ENCODE measurements at regions not wholly inside any gene's neighbourhood (a gene's known extent, or its start where the extent isn't known, plus 50 kb on each side); places are given as distances from the start of the nearest gene placed in this dataset.
A peak's percentile ranks its signal among the peaks of the same experiment; 100 is the strongest.

- no peak for DNase-seq (ENCODE audit: low spot score)
Measured at GRCh38 chr6:54991761-54992330, 145.3 kb downstream of the FAM83B start.

DNA sequence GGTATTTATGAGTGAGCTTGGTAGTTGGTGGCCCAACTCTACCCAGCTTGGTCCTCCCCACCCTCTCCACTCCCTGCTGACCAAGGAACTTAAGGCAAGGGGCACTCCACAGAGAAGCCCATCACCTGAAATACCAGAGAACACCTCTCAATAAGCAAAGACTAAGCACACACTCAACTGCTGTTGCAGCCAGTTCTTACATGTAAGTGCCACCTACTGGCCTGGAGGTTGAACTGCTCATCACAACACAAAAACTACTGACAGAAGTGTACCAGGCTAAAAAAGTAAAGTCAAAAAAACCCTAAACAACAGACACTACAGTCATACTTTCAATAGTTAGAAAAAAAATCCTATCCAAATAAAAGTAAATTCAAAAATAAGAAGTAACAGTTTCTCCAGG, 146.2 kb downstream of the FAM83B start:
- no peak for DNase-seq (ENCODE audit: low spot score)

GRCh38 chr6:54993294-54993693, 146.7 kb downstream of the FAM83B start:
- DNase-seq (ENCODE audit: low spot score), result no peak

GRCh38 chr6:54993948-54994347, 147.4 kb downstream of the FAM83B start:
- DNase-seq (ENCODE audit: low spot score), result no peak

GRCh38 chr6:54998576-54998975, 152.0 kb downstream of the FAM83B start:
- no peak for DNase-seq (ENCODE audit: low spot score)

DNA sequence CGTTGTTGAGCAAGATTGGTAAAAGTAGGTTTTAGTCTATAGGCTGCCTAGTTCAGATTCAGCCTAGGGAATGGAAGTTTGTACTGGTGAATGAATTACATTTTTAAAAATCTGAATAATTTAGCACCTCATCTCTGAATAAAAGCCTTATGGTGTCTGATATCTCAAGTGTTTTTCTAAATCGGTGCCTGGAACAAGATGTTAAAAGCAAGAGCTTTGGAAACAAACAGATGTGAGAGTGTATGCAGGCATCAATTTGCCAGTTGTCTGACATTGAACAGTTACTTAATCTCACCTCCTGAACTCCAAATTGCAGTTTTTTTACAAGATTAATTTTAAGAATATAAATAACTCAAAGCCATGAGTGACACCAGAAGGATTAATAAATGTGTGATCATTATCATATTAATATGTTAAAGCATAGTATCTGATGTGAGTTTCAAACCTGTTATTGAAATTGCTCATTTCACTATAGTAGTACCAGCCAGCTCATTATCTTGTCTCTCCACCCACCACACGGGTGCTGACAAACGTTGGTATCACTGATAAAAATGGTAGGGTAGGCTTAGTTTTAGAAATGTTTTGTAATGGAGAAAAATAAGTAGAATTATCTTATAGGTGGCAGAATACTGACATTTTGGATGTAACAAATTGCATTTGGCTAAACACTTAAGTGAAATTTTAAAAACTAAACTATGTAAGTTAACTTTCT, 157.3 kb downstream of the FAM83B start:
- no peak for DNase-seq (ENCODE audit: low spot score)

GRCh38 chr6:55009131-55009530, 162.6 kb downstream of the FAM83B start:
- no peak for DNase-seq (ENCODE audit: low spot score)

- DNase-seq (ENCODE audit: low spot score), result no peak
Measured at GRCh38 chr6:55011034-55011433, 163.3 kb upstream of the HCRTR2 start.

- no peak for DNase-seq (ENCODE audit: low spot score)
Measured at GRCh38 chr6:55012454-55012853, 161.9 kb upstream of the HCRTR2 start.

DNA sequence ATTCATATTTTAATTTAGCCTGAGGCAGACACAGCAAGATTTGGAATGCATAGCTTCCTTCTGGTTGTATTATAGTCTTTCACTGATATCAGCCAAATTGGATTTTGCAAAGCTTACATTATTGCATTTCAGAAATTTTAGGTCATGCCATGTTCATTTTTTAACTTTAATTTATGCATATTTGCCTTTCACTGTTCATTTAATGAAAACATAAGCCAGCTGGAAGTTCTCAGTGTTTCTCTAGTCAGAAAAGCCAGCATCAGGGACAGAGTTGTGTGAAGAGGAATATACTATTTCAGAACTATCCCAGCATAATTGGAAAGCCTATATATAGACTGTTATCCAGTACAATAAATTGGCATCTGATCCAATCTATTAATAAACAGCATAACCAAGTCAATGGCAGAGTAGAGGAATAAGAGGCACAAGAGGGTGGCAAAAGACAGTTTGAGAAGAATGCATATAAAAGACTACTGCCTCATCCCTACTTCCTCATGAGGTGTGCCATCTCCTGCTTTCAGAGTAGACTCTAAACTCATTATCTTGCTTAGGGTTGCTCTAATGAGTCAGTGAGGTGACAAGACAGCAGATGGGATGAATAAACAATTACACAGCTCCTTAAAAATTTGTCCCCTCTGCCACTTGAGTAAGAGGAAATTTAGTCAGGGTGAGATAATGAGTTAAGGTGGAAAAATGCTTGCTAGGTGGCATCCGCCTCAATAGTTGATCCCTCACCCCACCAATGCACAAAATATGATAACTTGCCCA, 159.8 kb upstream of the HCRTR2 start:
- no peak for DNase-seq (ENCODE audit: low spot score)

GRCh38 chr6:55016261-55016660, 158.1 kb upstream of the HCRTR2 start:
- no peak for DNase-seq (ENCODE audit: low spot score)

DNA sequence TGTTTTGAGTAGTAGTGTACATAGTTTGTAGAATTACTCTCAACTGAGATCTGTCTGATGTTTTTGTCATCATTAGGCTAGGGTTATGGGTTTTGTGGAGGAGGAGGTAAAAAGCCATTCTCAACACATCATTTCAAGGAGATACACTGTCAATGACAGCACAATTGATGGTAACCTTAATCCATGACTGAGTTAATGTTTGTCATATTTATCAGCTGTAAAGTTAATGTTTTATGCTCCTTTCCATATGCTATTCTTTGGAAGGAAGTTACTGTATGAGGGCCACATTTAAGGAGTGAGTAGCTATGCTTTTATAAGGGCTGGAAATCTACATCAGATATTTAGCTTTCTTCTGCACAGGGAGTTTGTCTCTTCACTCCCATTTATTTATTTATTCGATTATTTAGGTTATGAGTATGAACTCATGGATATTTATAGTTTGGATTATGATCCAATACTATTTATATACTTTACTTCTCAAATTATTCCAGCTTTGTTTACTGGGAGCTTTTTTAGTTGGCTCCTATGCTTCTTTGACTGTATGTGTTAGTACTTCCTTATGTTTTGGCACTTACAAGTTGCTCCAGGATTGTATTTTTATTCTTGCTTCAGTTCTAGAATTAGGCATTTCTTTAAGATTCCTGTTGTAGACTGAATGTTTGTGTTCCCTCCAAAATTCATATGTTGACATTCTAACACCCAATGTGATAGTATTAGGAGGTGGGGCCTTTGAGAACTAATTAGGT, 156.6 kb upstream of the HCRTR2 start:
- no peak for DNase-seq (ENCODE audit: low spot score)

DNA sequence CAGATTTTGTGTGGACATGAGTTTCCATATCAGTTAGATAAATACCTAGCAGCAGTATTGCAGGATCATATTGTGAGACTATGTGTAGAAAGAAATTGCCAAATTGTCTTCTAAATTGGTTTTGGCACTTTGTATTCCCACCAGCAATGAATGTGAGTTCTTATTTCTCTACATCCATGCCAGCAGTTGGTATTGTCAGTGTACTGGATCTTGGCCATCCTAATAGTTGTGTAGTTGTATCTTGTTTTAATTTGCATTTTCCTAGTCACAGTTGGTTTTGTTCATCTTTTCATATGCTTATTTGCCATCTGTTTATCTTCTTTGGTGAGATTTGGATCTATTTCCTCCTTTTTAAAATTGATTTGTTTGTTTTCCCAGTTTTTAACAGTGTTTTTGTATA, 154.7 kb upstream of the HCRTR2 start:
- DNase-seq (ENCODE audit: low spot score), result no peak

GRCh38 chr6:55023230-55023629, 151.1 kb upstream of the HCRTR2 start:
- no peak for DNase-seq (ENCODE audit: low spot score)

DNA sequence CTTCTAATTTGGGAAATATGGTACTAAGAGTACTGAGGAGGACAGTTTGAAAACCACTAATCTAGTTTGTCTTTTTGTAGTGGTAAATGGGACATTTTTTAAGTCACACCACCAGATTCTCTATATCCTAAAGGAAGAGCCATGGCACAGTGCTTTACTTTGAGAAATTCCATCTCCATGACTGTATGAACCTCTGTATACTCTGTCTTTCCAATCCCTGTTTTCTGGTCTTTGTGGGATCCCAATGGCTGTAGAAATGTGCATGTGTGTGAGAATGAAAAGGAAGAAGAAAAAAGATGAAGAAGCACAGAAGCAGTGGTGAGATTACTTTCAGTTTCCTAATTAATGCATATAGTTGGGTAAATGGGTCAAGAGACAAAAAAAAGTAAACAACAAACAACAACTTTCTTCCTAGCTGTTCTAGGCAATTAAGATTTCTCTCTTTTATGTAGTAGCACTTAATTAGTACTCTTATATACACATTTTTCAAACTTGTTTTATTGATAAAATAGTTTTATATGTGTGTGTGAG, 141.2 kb upstream of the HCRTR2 start:
- no peak for DNase-seq (ENCODE audit: low spot score)

DNA sequence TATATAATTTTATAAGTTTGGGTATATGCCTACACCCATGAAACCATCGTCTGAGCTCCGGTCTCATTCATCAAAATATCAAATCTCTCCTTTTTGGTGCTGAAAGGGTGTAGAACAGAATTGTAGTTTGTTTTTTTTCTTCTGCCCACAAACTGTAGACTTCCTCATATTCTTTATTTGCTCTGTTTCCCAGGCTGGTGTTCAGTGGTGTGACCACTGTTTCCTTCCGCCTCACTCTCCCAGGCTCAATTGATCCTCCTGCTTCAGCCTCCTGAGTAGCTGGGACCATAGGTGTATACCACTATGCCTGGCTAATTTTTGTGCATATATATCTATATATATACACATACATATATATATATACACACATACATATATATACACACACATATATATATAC, 139.6 kb upstream of the HCRTR2 start:
- DNase-seq (ENCODE audit: low spot score), result no peak

DNA sequence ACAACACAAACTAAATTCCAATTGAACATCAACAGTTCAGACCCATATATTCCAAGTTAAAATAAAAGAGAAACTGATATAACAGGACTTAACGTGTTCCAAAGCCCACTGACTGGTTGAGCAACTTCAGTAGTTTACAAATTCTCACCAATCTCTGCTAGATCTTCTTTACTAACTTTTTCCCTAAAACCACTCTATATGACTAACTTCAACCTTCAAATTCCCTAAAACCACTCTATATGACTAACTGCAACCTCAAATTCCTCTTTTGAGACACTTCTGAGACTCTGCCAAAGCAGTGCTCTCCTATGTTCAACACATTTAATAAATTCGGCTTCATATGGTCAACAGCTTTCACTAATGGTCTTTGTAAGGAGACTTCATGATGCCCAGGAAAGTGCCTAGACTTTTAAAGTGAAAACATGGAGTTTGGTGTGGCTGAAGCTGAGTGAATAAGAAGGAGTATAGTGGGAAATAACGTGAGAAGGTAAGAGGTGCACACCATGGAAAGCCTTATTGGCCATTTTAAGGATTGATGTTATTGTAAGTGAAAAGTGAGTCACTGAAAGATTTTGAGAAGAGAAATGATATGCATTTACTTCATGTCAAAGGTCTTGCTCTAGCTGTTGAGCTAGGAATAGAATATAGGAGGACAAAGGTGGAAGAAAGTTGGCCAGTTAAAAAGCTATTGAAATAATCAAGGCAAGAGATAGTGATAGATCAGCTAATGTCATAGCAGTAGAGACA, 134.0 kb upstream of the HCRTR2 start:
- DNase-seq (ENCODE audit: low spot score), result peak; percentile 42

DNA sequence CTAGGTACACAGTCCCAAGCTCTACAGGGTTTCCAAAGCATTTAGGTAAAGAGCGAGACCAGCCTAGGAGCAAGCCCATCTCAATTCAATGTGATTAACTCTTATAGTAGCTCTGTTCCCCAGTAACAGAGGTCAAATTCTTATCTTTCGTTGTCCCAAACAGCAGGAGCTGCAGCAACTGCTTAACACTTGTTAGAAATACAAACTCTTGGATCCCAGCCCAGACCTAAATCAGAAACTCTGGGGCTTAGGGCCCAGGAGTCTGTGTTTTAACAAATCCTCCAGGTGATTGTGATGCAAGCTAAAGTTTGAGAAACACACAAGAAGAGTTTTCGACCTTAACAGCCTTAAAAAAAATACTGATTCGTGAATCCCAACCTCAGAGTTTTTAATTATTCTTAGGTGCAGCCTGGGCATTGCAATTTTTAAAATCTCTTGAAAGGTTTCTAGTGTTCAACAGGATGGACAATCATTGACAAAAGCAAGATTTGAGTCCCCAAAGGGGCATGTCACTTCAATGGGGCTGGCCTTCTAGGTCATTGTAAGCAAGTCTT, 127.4 kb upstream of the HCRTR2 start:
- DNase-seq (ENCODE audit: low spot score), result no peak

GRCh38 chr6:55047451-55048044, 126.8 kb upstream of the HCRTR2 start:
- no peak for DNase-seq (ENCODE audit: low spot score)

GRCh38 chr6:55049866-55050265, 124.4 kb upstream of the HCRTR2 start:
- no peak for DNase-seq (ENCODE audit: low spot score)

- no peak for DNase-seq (ENCODE audit: low spot score)
Measured at GRCh38 chr6:55052846-55053245, 121.5 kb upstream of the HCRTR2 start.
